HL-60 (cell line): ENCODE measurements at regions not wholly inside any gene's neighbourhood (a gene's known extent, or its start where the extent isn't known, plus 50 kb on each side); places are given as distances from the start of the nearest gene placed in this dataset.

Experiments
- DNase-seq, 2 experiments: peaks; one replicate each; pipeline ENCODE4 v3.0.0-alpha.2; 2010 to 2020; ENCODE audit warnings: low read depth in 1 of 2, low spot score in 1 of 2
- H3K27ac ChIP-seq: fragments of 250-450 bp; sonication (Bioruptor Pico); replicated peaks from 2 replicates; pipeline ENCODE4 v1.5.1; 2020; ENCODE audit warnings: mild to moderate bottlenecking, moderate library complexity
- H3K27me3 ChIP-seq: fragments of 250-450 bp; sonication (Bioruptor Pico); 2 replicates; pipeline ENCODE4 v1.5.1; 2021; ENCODE audit warnings: mild to moderate bottlenecking, moderate library complexity; ENCODE audit not compliant: insufficient read depth, poor library complexity, severe bottlenecking
- H3K4me3 ChIP-seq: replicated peaks from 2 replicates; pipeline ENCODE4 v1.5.1; 2011; ENCODE audit warnings: mild to moderate bottlenecking, control low read depth, low read length; ENCODE audit not compliant: insufficient read depth
- CTCF ChIP-seq: IDR thresholded peaks from one replicate; pipeline ENCODE4 v1.5.1; 2011; ENCODE audit warnings: low read length, control low read depth, inconsistent platforms; ENCODE audit not compliant: insufficient read depth
- GABPA ChIP-seq: IDR thresholded peaks from 2 replicates; pipeline ENCODE4 v1.6.1; 2012; ENCODE audit warnings: low read depth
- POLR2AphosphoS5 ChIP-seq: IDR thresholded peaks from 2 replicates; pipeline ENCODE4 v1.6.1; 2012; ENCODE audit warnings: low read depth
- REST ChIP-seq: IDR thresholded peaks from 2 replicates; pipeline ENCODE4 v1.6.1; 2012; ENCODE audit warnings: low read depth; ENCODE audit not compliant: insufficient replicate concordance
- SPI1 ChIP-seq: IDR thresholded peaks from 2 replicates; pipeline ENCODE4 v1.6.1; 2012; ENCODE audit warnings: low read depth, mild to moderate bottlenecking, borderline replicate concordance

- Histone ChIP-seq H3K4me3 (no peak overlapping the region), H3K27me3 (peaks cover 6% of the 10 kb centered on the region), H3K27ac (no peak overlapping the region)
- no peak for DNase-seq
- no peak for TF ChIP-seq POLR2AphosphoS5
- no peak for TF ChIP-seq CTCF
- TF ChIP-seq SPI1 = no peak
- TF ChIP-seq REST = no peak
- no peak for TF ChIP-seq GABPA
Observed at GRCh38 chr11:116099541-116099940, 595.3 kb upstream of the CADM1 start.

- no peak overlapping the region for H3K4me3 ChIP-seq
- peaks cover 6% of the 10 kb centered on the region for H3K27me3 ChIP-seq
- no peak for TF ChIP-seq POLR2AphosphoS5
- TF ChIP-seq SPI1 = no peak
- TF ChIP-seq REST = no peak
- no peak for TF ChIP-seq CTCF
- TF ChIP-seq GABPA = no peak
- no peak for DNase-seq
- H3K27ac ChIP-seq = no peak overlapping the region
Observed at GRCh38 chr11:116096272-116096995, 592.2 kb upstream of the CADM1 start.

- Histone ChIP-seq H3K4me3 (no peak overlapping the region), H3K27ac (no peak overlapping the region), H3K27me3 (peaks cover 6% of the 10 kb centered on the region)
- DNase-seq = no peak
- TF ChIP-seq POLR2AphosphoS5 = no peak
- no peak for TF ChIP-seq GABPA
- TF ChIP-seq CTCF = no peak
- TF ChIP-seq REST = no peak
- no peak for TF ChIP-seq SPI1
Observed at GRCh38 chr11:116093481-116094270, 589.5 kb upstream of the CADM1 start.
